Right cardiac atrium (tissue), 5 donors: ENCODE measurements at regions not wholly inside any gene's neighbourhood (a gene's known extent, or its start where the extent isn't known, plus 50 kb on each side); places are given as distances from the start of the nearest gene placed in this dataset.

Experiments
- ATAC-seq, 2 donors: fragments of 200-7000 bp; cut with Tn5 transposase; one replicate each; pipeline versions ENCODE4 v1.8.0 to v1.9.1; 2020; ENCODE audit warnings: moderate library complexity in 2 of 2, mild to moderate bottlenecking in 1 of 2
- DNase-seq, 3 donors: peaks; one replicate each; pipeline ENCODE4 v3.0.0-alpha.2; 2020
- H3K27ac ChIP-seq: one replicate; pipeline ENCODE4 v1.5.1; 2013; ENCODE audit warnings: mild to moderate bottlenecking, low read length, control low read depth, moderate library complexity
- H3K27me3 ChIP-seq: one replicate; pipeline ENCODE4 v1.6.1; 2013; ENCODE audit not compliant: control insufficient read depth, insufficient read depth
- H3K4me1 ChIP-seq: one replicate; pipeline ENCODE4 v1.6.1; 2013; ENCODE audit warnings: low read length; ENCODE audit not compliant: control insufficient read depth, insufficient read depth
- H3K4me3 ChIP-seq: one replicate; pipeline ENCODE4 v1.5.1; 2013; ENCODE audit warnings: low read length, control low read depth
- H3K9me3 ChIP-seq: one replicate; pipeline ENCODE4 v1.6.1; 2013; ENCODE audit warnings: low read length; ENCODE audit not compliant: control insufficient read depth
- WGBS: extraction: QIAGEN DNeasy Blood & Tissue Kit; methylation state at CpG from one replicate; pipeline ENCODE4 v1.1.7; 2013; 5-methylcytosine and 5-hydroxymethylcytosine counted together
- intact Hi-C, 4 donors: fragments of 100-400 bp; cut with DNase I; formaldehyde crosslinking; loops; one replicate each; pipeline versions ENCODE4 v1.11.0 to v1.14.0; 2022 to 2023
- donor health status: healthy with polysubstance abuse.
- donor health status: DM: no; HTN: yes; CAD: no.
- donor health status: DM: no; HTN: no; CAD: no.
- donor health status: DM: no; HTN: yes; CAD: no; lungs with severe emphysema.
- donor health status: DM: yes; HTN: yes; CAD: no.

DNA sequence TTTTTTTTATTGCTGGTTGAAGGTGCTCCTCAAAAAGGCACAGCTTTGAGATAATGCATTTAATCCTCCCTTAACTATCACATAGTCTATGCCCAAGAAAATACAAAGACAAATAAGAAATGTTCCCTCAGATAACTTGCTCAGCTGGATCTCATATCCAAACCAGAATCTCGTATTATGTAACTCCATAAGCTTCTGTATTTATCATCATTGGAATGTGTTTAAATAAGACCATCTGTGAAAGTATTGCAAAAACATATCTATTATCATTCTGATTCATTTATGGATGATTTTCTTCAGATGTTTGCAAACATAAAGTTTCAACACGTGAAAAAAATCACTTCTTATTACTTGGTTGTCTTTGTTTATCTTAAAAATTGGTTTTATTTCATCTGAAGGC is 190.9 kb downstream of the IRS2 start:
- 59% methylated on average over 2 of the region's 2 CpGs for WGBS
- no peak overlapping the region for H3K4me3 ChIP-seq
- DNase-seq: no peak
- H3K4me1 ChIP-seq: no peaks in the 10 kb centered on the region
- intact Hi-C loops: no loop called here
- ATAC-seq: no peak
- H3K27ac ChIP-seq: no peak overlapping the region
- H3K27me3 ChIP-seq: no peaks in the 10 kb centered on the region
- H3K9me3 ChIP-seq: no peaks in the 10 kb centered on the region

DNA sequence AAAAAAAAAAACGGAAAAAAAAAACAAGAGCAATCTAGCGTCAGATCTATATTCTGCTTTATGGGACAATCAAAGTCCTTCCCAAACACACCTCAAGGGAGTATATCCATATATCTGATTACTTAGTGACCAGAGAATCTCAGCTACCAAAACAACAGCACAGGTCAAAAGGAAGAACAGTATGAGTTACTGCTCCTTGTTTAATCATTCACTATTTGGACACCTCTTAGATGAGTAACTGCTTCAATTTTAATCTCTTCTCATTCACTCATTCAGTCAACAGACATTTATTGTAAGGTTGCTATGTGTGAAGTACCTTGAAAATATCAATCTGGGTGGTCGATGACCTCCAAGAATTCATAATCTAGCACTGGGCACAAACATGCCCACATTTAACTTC is 193.2 kb downstream of the IRS2 start:
- H3K9me3 ChIP-seq: no peaks in the 10 kb centered on the region
- no peak overlapping the region for H3K27ac ChIP-seq
- H3K27me3 ChIP-seq: no peaks in the 10 kb centered on the region
- H3K4me3 ChIP-seq: no peak overlapping the region
- H3K4me1 ChIP-seq: no peaks in the 10 kb centered on the region
- intact Hi-C loops: no loop called here
- no peak for ATAC-seq
- DNase-seq: no peak
- WGBS: 83% methylated on average over 3 of the region's 3 CpGs

DNA sequence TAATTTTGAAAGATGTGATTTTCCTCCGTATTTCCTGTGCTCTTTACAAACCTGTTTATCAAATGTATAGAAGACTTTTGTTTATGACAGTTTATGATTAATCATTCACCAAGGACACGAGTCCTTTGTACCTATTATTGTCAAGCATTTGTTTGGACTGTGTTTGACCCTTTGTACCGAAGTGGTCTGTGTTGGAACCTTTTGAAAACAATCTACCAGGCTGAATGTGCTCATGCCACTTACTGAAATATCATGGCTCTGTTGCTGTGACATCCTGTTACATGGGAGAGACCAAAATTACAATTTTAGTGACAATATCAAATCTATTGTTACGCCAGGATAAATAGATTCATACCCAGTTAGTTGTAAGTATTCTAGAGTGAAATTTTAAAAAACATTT is 193.6 kb downstream of the IRS2 start:
- Histone ChIP-seq H3K9me3 (no peaks in the 10 kb centered on the region), H3K4me3 (no peak overlapping the region), H3K4me1 (no peaks in the 10 kb centered on the region), H3K27me3 (no peaks in the 10 kb centered on the region), H3K27ac (no peak overlapping the region)
- ATAC-seq (no peak), DNase-seq (no peak)
- intact Hi-C loops: no loop called here
- 74% methylated on average over 4 of the region's 4 CpGs for WGBS

DNA sequence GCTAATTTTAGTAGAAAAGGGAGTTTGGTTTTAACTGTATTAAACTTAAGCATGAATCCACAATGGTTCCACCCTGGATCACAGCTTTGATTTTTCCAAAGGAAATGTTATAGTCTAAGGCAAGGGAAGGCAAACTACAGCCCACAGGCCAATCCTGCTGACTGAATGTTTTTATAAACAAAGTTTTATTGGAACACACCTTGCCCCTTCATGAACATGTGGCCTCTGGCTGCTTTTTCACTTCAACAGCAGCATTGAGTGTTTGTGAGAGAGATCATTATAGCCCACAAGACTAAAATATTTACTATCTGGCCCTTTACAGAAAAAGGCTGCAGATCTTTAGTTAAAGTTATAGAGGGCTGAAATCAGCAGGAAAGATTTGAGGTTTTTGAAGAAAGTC is 198.7 kb downstream of the IRS2 start:
- intact Hi-C loops: no loop called here
- no peaks in the 10 kb centered on the region for H3K9me3 ChIP-seq

DNA sequence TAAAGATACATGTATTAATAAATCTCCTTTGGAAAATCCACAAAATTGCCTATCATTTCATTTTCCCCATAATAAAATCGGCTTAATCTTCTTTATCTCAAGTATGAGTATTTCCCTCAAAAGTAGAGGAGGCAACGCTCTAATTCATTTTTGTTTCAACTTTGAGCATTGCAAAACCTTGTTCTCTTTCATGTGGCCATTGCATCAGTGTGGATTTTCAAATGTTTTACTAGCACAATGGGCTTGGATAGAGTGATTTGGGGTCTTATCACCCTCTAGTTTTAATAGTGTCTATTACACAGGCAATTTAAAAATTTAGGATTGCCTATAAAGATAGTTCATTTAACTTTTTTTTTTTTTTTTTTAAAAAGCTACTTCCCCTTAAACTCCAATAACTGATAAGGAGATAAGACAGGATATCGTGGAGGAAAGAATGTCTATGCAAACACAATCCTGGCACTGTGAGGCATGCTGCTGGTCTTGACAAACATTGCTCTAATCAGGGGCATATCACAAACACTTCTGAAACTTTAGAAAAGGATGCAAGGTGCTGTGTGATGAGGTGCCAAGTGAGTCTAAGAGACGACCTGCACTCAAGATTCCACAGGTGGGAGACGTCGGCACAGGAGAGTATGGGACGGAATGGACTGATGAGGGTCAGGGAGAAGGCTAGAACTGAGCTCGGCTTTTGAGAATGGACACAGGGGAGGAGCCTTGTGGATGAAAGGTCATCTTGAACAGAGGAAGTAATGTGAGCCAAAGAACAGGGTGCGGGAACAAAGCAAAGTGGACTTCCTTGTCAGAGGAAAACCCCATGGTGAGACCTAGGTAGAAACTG is 199.7 kb downstream of the IRS2 start:
- Histone ChIP-seq H3K27me3 (no peaks in the 10 kb centered on the region), H3K9me3 (no peaks in the 10 kb centered on the region), H3K27ac (no peak overlapping the region), H3K4me1 (no peaks in the 10 kb centered on the region), H3K4me3 (no peak overlapping the region)
- WGBS: 41% methylated on average over 9 of the region's 9 CpGs
- ATAC-seq (peak; percentile 62 to 92), DNase-seq (no peak)
- intact Hi-C loops: no loop called here

More for the DNA sequence above, 198.7 kb downstream of the IRS2 start:
- H3K27me3 ChIP-seq: no peaks in the 10 kb centered on the region
- ATAC-seq: no peak
- no peaks in the 10 kb centered on the region for H3K4me1 ChIP-seq
- H3K27ac ChIP-seq: no peak overlapping the region
- no peak overlapping the region for H3K4me3 ChIP-seq
- DNase-seq: no peak

DNA sequence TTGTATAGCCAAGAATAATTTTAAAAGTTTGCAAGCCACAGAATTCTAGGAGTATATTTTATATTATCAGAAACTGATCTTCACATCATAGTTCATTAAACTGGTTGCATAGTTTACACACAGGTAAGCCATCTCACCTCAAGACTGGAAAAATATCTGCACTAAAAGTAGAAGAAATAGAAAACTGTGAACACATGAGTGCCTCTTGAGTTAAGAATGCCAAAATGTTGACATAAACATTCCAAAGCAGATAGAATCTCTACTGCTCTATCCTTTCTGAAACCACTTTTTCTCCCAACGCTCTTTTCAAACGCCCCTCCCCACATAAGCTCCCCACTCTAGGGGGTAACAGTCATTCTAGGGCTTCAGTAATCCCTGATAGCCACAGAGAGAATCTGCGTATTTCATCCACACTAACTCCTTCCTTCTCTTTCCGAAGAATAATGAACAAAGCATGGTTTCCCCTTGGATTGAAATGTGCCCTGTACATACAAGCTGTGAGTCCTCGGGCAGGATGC is 201.5 kb downstream of the IRS2 start:
- no peak for ATAC-seq
- 44% methylated on average over 5 of the region's 5 CpGs for WGBS
- DNase-seq: no peak
- Histone ChIP-seq H3K27me3 (no peaks in the 10 kb centered on the region), H3K4me1 (no peaks in the 10 kb centered on the region), H3K9me3 (no peaks in the 10 kb centered on the region), H3K27ac (no peak overlapping the region), H3K4me3 (no peak overlapping the region)
- intact Hi-C loops: no loop called here

DNA sequence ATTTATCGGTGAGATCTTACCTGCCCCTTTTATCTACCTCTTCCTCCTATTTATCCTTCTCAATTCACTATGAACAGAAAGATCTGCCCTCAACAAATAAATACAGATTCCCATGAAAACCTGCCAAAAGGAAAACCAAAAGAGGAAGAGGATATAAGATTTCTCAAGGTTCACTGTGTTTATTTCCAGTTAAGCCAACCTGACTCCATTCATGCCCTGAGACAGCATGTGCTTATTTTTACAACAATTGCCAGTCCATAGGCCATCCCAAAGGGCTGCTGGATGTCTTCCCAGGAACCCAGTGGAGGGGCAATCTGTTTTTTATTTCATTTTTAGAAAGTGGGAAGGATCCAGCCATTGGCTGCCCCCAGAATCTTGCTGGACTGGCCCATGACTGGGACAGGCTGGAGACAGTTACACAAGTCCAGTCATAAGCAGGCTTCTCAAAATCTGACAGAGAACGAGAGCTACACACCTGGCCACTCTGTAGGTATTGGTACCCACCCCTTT is 209.1 kb downstream of the IRS2 start:
- intact Hi-C loops: no loop called here
- Histone ChIP-seq H3K9me3 (no peaks in the 10 kb centered on the region), H3K4me1 (no peaks in the 10 kb centered on the region), H3K27me3 (no peaks in the 10 kb centered on the region), H3K4me3 (no peak overlapping the region), H3K27ac (no peak overlapping the region)
- ATAC-seq (peak; percentile 61 to 65), DNase-seq (no peak)
- 76% methylated on average over 2 of the region's 2 CpGs for WGBS

DNA sequence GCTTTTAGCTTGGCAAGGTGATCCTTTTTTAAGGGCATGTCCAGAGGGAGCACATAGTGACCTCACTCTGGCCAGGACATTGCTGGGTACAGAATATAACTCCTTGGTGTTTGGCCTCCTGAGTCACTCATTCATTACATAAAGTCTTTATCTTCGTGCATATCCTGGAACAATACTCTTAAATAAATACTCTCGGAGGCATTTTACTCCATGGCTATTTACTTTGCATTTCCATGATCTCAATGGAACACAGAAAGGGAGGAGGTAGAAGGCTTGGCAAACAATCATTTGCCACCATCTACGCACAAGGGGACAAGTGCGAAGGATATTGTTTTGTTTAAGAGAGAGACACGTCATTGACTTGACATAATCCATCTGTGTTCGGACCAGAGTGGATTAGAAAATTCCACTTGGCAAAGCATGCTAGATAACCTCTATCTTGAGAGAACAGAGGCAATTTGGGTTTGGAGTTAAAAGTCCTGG is 210.0 kb downstream of the IRS2 start:
- peak; percentile 89 to 96 for ATAC-seq
- no peak for DNase-seq
- no peaks in the 10 kb centered on the region for H3K27me3 ChIP-seq
- WGBS: 58% methylated on average over 6 of the region's 6 CpGs
- no peaks in the 10 kb centered on the region for H3K9me3 ChIP-seq
- no peak overlapping the region for H3K27ac ChIP-seq
- intact Hi-C loops: no loop called here
- H3K4me3 ChIP-seq: no peak overlapping the region
- no peaks in the 10 kb centered on the region for H3K4me1 ChIP-seq

DNA sequence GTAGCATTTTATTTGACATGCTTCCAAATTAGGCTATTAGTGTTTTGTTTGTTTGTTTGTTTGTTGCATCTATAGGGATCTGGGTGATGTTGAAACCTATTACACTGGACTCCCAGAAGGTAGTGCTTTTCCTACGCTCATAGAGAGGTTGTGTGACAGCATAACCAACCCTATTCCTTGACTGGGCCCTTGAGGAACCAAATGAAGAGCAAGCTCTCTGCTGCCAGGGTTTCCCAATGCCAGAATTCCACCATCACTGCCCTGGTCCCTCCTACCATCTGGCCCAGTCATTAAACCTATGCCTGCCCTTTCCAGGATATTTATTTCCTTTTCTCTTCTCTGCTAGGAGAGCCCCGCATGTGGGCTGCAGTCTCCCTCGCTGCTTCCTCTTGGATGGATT is 210.6 kb downstream of the IRS2 start:
- H3K27me3 ChIP-seq: no peaks in the 10 kb centered on the region
- intact Hi-C loops: no loop called here
- H3K4me1 ChIP-seq: no peaks in the 10 kb centered on the region
- H3K27ac ChIP-seq: no peak overlapping the region
- no peaks in the 10 kb centered on the region for H3K9me3 ChIP-seq
- WGBS: 75% methylated on average over 3 of the region's 3 CpGs
- DNase-seq: no peak
- no peak for ATAC-seq
- H3K4me3 ChIP-seq: no peak overlapping the region

DNA sequence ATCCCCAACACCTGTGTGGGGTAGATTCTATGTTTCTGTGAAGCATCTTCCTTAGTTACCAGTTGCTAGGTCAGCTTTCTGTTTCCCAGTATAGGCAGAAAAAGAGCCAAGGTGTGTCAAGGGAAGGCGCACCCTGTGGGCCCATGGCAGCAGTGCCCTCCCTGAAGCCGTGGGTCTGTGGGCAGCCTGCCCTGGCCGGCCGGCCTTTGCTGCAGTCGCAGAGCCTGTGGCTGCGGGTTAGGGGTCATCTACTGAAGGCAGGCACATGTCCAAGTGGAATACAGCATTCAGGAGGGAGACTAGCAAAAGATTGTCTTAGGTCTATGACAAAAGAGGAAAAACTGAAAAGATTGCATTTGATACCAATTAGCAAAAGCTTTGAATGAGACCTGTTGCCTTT is 214.0 kb downstream of the IRS2 start:
- no peak overlapping the region for H3K27ac ChIP-seq
- H3K4me1 ChIP-seq: no peaks in the 10 kb centered on the region
- ATAC-seq (no peak), DNase-seq (no peak)
- H3K4me3 ChIP-seq: no peak overlapping the region
- 76% methylated on average over 6 of the region's 6 CpGs for WGBS
- intact Hi-C loops: no loop called here
- H3K9me3 ChIP-seq: no peaks in the 10 kb centered on the region
- no peaks in the 10 kb centered on the region for H3K27me3 ChIP-seq

DNA sequence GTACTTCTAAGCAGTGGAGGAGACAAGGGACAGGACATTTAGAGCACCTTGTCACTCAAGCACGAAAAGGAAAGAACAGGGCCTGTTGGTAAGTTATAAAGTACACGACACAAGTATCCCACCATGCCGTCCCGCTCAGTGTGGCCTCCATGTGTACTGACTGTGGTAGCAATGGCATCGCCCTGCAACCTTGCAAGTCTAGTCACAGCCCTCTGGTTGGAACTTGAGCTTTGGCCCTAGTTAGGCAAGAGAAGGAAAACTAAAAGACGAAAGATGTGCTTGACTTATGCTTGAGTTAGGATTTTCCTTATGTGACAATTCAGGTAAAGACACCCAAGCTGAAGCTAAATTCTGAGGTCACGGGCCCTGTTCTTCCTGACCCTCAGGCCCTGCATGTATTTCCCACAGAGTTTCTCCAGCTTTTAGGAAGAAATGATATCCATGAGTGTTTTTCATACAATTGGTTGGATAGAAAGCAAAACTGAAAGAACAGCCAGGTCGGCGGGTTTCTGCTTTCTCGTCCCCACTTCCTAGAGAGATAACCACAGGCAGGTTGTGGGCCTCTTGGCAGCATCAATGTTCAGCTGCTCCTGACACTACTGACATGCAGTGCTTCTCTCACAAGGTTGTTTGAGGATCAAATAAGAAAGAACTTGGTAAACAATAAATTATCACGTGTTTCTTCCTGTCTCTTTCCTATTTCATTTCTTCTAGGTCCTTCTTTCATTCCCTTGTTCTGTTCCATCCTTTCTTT is 216.2 kb downstream of the IRS2 start:
- Histone ChIP-seq H3K4me3 (no peak overlapping the region), H3K27me3 (no peaks in the 10 kb centered on the region), H3K27ac (no peak overlapping the region), H3K9me3 (no peaks in the 10 kb centered on the region), H3K4me1 (no peaks in the 10 kb centered on the region)
- DNase-seq (no peak), ATAC-seq (no peak)
- WGBS: 81% methylated on average over 11 of the region's 11 CpGs
- intact Hi-C loops: no loop called here
